GM18519 (cell line): ENCODE measurements at regions not wholly inside any gene's neighbourhood (a gene's known extent, or its start where the extent isn't known, plus 50 kb on each side); places are given as distances from the start of the nearest gene placed in this dataset.

ENCODE experiments used
- ATAC-seq: cut with Tn5 transposase; IDR thresholded peaks from one replicate; pipeline ENCODE4 v1.9.1; 2021; ENCODE audit warnings: mild to moderate bottlenecking, moderate library complexity; ENCODE audit not compliant: unreplicated experiment, low FRiP score

DNA sequence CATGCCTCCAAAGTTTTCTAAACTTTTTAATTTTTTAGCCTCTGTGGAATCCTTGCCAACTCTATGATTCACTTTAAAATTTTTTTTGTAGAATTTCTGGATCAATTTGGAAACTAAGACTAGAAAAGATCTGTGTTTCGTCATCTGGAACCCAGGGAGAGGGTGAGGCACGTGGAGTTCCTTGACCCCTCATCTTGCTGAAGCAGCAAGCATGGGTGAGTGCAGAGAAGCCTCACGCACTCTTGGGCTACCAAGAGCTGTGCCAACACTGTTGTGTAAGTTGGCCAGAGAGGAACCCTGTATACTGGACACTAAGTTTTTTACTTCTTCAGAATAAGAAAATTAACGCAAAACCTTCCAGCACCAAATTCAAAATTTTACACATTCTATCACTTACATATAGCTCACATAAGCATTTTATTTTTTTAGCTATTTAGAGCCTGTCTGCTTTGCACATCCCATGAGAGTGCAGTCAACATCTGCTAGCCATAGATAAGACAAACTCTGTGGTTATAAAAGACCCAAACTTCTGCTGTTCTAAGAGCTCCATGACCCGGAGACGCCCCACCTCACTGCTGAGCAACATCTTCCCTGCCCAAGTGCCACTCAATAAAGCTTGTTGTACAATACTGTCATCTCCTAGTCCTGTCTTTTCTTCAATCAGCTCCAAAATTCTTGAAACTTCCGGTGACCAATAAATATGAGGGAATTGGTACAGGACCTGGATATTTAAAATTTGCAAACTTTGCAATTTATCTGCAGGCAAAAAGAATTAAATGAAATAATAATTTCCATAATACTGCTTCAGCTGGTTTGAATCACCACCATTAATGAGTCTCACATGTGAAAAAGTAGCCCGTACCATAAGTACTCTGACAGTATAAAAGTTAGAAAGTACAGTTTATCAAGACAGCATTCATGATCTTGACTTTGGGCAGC lies 69.7 kb upstream of the ADCY2 start:
- no peak for ATAC-seq

DNA sequence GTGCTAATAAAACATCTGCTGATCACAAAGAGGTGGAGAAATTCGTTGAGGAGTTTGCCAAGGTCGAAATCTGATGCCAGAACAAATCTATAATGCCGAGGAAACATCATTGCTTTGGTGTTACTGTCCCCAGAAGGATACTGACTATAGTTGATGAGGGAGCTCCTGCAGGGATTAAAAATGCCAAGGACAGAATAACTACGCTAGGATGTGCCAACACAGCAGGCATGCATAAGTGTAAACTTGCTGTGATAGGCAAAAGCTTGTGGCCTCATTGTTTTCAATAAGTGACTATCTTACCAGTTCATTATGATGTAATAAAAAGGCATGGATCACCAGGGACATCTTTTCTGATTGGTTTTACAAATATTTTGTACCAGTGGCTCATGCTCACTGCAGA lies 66.8 kb upstream of the ADCY2 start:
- no peak for ATAC-seq

DNA sequence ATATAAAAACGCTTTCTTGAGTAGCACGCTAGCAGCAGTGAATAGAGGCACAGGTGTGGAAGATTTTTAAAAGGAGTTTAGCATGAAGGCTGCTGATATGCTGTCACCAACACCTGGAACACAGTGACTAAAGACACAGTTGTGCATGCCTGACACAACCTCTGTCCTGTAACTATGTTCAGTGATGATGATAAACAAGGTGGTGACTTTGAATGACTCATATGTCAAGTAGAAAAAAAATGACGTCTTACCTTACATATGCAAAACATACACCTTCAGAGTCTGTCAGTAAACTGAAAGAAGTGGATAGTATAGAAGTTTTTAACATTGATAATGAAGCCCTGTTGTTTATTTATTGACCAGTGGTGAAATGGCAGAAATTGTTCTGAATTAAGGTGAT lies 66.2 kb upstream of the ADCY2 start:
- ATAC-seq, result no peak

DNA sequence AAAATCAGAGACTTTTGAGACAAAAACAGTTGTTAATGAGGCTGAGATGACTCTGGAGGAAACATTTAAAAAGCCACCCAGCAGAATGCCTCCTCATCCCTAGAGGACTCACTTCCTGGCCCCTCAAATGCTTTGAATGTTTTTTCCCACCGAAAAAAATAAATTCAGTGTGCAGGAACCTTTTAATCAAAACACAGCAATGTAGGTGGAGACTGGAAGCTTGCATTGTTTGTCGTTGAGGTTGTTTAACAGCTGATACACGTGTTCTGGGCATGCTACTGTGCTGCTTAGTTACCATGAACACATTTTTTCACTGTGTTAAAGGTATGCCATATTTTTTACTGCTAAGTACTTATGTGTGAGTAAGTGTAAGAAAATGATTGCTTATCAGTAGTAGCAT lies 65.7 kb upstream of the ADCY2 start:
- ATAC-seq, result no peak

DNA sequence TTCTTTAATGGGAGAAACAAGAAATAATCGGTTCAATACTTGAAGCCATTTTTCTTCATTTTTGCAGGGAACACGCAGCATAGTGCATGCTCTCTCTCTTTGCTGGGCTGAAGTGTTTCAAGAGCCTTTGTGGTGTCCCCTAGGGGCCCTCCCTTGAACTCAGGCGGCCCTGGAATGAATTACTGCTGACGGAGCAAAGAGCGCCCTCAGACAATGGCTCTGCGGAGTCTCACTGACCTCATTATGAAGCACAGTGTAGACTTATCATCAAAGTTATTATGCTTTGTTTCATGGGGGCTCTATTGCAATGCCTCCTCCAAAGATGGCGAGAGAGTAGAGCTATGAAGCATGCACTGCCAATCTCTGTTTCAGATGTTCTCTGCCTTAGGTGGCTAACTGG lies 64.8 kb upstream of the ADCY2 start:
- ATAC-seq, result no peak
